HG02610 (cell line): ENCODE measurements at regions not wholly inside any gene's neighbourhood (a gene's known extent, or its start where the extent isn't known, plus 50 kb on each side); places are given as distances from the start of the nearest gene placed in this dataset.

Experiments
- ATAC-seq: cut with Tn5 transposase; IDR thresholded peaks from one replicate; pipeline ENCODE4 v1.9.1; 2021; ENCODE audit warnings: mild to moderate bottlenecking, moderate library complexity; ENCODE audit not compliant: unreplicated experiment

DNA sequence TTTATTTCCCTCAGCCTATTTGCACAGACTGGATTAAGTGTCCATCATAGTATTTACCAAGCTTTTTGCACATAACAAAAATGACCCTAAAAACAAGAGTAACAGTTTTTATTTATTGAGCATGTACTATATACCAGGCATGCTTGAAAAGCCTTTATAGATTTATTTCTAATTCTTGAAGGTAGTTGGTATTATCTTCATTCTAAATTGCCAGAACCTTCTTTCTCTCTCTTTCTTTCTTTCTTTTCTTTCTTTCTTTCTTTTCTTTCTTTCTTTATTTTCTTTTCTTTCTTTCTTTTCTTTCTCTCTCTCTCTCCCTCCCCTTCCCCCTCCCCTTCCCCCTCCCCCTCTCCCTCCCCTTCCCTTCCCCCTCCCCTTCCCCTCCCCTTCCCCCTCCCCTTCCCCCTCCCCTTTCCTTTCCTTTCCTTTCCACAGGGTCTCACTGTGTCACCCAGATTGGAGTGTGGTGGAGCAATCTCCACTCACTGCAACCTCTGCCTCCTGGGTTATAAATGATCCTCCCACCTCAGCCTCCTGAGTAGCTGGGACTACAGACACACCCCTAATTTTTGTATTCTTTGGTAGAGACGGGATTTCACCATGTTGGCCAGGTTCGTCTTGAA lies 310.9 kb upstream of the RBFOX1 start:
- ATAC-seq, result no peak

DNA sequence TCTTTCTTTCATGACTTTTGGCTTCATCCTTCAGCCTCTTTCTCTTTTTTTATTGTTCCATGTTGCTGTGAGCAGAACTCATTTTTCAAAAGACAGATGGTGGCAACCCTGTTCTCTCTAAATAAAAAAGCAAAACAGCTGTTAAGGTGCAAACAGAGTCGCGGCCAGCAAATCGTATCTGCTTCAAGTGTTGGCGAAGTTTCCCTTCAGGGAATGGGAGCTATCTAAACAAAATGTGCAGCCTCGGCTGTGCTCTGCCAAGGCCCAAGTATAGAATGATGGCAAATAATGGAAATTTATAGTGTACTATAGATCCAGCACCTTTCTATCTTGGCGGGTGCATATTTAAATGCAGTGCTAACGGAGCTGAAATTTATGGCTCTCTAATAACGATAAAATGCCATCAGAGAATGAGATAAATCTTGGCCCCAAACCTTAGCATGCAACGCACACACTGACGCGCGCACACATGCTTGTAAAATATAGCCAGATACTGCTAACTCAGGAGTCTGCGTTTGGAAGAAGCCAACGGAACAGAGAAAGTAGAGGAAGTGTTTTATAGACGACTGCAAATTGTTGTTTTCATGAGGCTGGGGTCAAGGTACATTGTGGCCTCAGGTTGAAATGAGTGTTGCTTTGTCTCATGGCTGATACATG lies 315.5 kb upstream of the RBFOX1 start:
- no peak for ATAC-seq

DNA sequence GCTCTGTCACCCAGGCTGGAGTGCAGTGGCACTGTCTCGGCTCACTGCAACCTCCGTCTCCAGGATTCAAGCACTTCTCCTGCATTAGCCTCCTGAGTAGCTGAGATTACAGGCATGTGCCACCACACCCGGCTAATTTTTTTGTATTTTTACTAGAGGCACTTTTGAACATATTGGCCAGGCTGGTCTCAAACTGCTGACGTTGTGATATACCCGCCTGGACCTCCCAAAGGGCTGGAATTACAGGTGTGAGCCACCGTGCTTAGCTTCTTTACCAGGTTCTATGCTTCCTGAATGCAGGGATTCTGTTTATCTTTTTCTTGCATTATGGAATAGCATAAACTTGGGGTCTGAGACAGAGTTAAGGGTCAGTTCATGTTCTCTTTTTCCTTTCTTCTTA lies 317.9 kb upstream of the RBFOX1 start:
- ATAC-seq, result no peak

DNA sequence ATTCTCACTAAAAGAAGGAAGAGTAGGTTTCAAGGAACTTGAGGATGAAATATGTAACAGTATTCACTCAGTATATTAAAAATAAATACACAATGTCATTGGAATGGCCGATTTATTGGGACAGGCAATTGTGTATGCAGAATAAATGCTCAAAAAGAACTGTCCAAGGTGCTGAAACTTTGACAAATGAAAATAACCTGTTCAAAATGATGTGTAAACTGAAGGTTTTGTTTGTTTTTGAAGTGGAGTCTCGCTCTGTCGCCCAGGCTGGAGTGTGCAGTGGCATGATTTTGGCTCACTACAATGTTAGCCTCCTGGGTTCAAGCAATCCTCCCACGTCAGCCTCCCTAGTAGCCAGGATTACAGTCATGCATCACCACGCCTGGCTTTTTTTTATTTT lies 318.7 kb upstream of the RBFOX1 start:
- no peak for ATAC-seq

GRCh38 chr16:7004266-7004665 lies 328.4 kb upstream of the RBFOX1 start:
- no peak for ATAC-seq

DNA sequence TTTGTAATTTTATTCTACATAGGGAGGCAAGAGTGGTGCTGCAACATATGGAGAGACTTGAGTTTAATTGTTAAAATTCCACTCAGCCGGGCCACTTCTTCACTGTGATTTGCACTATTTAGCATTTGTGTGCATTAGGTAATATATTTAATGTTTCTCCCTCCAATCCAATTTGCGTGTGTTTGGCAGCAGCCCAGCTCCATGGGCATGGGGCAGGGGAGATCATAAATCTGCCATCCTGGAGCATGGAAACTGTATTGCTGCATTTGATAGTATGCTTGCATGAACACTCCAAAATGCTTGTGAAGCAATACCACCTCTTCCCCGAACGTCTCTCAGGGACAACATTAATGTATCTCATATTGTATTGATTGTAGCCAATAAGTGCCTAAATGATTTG lies 339.1 kb upstream of the RBFOX1 start:
- no peak for ATAC-seq

- ATAC-seq, result no peak
Observed at GRCh38 chr16:6988846-6989245, 343.8 kb upstream of the RBFOX1 start.

DNA sequence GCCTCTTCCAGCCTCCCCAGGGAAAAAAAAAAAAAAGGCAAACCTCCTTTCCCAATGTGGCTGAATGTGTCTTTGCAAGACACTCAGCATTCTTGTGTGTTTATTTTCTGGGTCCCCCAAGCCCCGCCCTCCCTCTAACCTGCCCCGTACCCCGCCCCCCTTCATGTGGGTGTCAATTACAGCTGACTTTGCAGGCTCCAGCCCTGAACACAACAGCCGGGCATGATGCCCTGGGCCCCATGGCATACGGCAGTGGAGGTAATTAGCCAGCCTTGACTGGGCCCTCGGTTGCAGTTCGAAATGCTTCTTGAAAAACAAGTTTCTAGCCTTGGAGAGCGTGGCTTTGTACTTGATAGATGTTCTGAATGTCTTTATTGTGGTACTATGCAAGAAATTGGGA lies 354.7 kb upstream of the RBFOX1 start:
- ATAC-seq, result no peak

DNA sequence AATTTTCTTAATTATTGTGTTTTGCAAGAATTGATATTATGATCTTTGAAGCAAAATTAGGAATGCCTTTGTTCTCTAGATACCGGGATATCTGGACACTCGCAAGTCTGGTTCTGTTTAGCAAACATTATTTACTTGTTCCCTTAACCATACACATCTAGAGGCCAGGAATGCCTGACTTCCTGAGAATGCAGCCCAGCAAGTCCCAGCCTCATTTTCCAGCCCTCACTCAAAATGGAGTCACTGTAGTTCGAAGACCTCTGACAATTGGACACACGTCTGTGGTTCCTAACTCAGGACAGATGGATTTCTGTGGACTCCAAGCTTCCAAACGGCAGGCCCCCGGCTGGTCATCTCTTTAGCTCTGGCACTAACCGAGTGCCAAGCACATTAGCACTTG lies 355.4 kb upstream of the RBFOX1 start:
- no peak for ATAC-seq

GRCh38 chr16:6976716-6977115 lies 355.9 kb upstream of the RBFOX1 start:
- no peak for ATAC-seq

GRCh38 chr16:6970171-6970857 lies 362.3 kb upstream of the RBFOX1 start:
- ATAC-seq, result no peak

- no peak for ATAC-seq
Observed at GRCh38 chr16:6969594-6969993, 363.1 kb upstream of the RBFOX1 start.

GRCh38 chr16:6967796-6968320 lies 364.8 kb upstream of the RBFOX1 start:
- ATAC-seq, result no peak

- no peak for ATAC-seq
Observed at GRCh38 chr16:6966925-6967324, 365.7 kb upstream of the RBFOX1 start.

DNA sequence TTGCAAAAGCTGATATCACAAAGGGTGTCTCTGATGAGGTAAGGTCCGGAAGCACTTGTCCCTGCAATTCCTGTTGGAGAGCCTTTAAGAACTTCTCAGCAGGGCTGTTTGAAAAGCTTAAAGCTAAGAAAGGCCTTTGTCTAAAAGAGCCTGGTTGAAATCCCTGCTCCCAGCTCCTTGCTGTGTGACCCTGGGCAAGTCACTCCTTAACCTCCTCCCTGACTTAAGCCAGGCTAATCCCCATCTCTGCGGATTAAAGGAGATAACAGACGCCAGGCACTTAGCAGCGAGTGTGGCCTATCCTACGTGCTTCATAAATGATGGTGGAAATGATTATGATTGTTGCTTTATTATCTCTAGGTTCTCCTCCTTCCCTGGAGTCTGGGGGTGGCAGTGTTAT lies 368.0 kb upstream of the RBFOX1 start:
- no peak for ATAC-seq

DNA sequence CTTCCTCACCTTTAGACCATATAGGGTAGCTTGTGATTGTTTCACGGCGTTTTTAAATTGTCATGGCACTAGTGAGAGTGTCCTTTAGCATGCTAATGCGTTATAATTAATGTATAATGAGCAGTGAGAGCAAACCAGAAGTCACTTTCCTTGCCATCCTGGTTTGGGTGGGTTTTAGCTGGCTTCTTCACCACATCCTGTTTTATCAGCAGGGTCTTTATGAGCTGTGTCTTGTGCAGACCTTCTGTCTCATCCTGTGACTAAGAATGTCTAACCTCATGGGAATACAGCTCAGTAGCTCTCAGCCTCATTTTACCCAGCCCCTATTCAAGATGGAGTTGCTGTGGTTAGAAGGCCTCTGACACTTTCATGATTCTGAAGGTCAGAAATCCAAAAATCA lies 370.9 kb upstream of the RBFOX1 start:
- no peak for ATAC-seq

- ATAC-seq, result no peak
Observed at GRCh38 chr16:6958184-6958583, 374.5 kb upstream of the RBFOX1 start.

DNA sequence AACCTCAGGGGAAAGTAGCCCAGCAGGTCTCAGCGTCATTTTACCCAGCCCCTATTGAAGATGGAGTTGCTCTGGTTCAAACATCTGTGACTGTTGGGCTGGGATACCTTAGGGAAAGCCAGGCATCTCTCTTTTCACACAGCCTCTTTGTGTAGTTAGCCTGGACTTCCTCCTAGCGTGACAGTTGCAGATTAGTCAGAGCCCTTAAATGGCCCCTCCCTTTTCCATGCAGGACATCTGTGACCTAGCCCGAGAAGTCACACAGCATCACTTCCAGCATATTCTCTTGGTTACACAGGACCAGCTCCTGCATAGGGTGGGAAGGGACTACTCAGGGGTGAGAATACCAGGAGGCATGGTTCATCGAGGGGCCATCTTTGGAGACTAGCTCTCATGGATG lies 375.0 kb upstream of the RBFOX1 start:
- ATAC-seq, result no peak

GRCh38 chr16:6956511-6956910 lies 376.1 kb upstream of the RBFOX1 start:
- no peak for ATAC-seq

GRCh38 chr16:6955303-6955702 lies 377.3 kb upstream of the RBFOX1 start:
- ATAC-seq, result no peak

GRCh38 chr16:6949240-6949639 lies 383.4 kb upstream of the RBFOX1 start:
- no peak for ATAC-seq

- no peak for ATAC-seq
Observed at GRCh38 chr16:6947291-6947690, 385.4 kb upstream of the RBFOX1 start.
